GM20000 (cell line): ENCODE measurements at regions not wholly inside any gene's neighbourhood (a gene's known extent, or its start where the extent isn't known, plus 50 kb on each side); places are given as distances from the start of the nearest gene placed in this dataset.

Source experiments
- DNase-seq: peaks from one replicate; pipeline ENCODE4 v3.0.0; 2012; ENCODE audit warnings: low spot score
- TF ChIP-seq, protein P1 (sequence below): IDR thresholded peaks from 2 replicates; pipeline ENCODE4 v1.5.1; 2012; ENCODE audit warnings: mild to moderate bottlenecking, control low read depth; ENCODE audit errors: extremely low read depth, missing control alignments

DNA sequence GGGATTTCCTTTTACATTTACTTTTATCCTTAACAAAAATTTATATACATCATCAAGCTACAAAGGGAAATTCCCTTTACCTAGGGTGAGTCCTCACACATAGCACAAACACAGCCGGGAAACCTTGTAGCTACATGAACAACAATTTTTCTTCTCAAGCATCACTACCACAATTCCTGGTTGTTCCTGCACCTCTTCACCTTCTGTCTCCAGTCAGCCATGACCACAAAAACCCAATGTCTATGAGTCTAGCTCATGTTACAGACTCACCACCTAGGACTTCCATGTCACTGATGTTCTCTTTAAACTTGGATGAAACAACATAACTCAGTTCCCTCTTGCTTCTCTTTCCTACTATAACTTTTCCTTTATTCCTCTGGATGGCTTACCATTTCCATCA, 460.4 kb downstream of the MBD2 start:
- DNase-seq = no peak
- TF ChIP-seq, protein P1, sequence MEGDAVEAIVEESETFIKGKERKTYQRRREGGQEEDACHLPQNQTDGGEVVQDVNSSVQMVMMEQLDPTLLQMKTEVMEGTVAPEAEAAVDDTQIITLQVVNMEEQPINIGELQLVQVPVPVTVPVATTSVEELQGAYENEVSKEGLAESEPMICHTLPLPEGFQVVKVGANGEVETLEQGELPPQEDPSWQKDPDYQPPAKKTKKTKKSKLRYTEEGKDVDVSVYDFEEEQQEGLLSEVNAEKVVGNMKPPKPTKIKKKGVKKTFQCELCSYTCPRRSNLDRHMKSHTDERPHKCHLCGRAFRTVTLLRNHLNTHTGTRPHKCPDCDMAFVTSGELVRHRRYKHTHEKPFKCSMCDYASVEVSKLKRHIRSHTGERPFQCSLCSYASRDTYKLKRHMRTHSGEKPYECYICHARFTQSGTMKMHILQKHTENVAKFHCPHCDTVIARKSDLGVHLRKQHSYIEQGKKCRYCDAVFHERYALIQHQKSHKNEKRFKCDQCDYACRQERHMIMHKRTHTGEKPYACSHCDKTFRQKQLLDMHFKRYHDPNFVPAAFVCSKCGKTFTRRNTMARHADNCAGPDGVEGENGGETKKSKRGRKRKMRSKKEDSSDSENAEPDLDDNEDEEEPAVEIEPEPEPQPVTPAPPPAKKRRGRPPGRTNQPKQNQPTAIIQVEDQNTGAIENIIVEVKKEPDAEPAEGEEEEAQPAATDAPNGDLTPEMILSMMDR = no peak

DNA sequence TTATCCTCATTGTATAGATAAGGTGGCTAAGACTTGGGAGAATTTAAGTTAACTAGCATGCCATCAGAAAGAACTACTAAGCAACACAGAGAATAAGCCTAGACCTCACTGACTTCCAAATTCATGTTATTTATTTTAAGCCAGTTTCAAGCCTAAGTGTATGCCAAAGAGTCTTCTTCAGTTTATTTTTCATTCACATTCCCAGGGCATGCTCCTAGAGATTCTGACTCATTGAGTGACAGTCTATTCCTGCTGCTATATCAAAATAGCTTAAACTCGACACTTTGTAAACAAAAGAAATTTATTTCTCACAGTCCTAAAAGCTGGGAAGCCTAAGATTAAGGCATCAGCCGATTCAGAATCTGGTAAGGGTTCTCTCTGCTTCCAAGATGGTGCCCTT, 467.1 kb downstream of the MBD2 start:
- TF ChIP-seq, protein P1 = no peak
- DNase-seq = no peak

DNA sequence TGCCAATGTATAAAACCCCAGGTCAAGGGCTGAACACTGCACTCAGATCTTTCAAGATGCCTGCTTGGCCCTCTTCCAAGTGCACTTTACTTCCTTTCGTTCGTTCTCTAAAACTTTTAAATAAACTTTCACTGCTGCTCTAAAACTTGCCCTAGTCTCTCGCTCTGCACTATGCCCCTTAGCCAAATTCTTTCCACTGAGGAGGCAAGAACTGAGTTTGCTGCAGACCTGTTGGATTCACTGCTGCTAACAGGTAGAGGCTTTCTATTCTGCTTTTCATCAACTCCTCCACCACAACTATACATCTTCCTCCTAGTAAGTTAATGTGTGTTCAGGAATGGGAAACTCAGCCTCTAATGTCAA, 467.9 kb downstream of the MBD2 start:
- no peak for DNase-seq

DNA sequence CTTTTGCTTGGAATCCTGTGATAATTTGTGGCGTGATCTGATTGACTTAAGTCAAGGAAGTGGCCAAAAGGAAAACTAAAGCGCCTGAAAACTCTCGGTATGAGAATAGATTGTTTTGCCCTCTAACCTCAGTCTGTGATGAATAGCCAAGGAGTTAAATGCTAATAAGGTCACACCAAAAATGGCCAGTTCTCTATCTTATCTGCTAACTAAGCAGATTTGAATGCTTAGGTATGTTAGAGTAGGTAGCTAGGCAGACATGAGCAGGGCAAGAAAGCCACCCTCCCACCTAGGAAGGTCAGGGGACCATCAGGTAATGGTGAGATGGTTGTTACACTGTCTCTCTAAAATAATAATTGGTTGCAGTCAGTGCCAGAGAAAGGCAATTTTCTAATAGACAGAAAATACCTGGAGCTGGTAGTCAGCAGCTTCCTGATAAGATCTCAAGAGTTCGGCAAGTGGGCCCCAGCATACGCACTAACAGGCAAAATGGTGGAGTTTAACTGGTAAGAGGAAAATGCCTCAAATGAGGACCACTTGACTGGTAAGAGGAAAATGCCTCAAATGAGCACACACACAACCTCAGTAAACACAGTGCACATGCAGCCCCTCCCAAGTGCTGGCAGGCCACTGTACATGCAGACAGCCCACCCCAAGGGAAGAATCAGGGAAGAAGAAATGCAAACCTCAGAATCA, 468.4 kb downstream of the MBD2 start:
- TF ChIP-seq, protein P1 = no peak
- DNase-seq = no peak

More for the DNA sequence above, 467.9 kb downstream of the MBD2 start:
- TF ChIP-seq, protein P1 = no peak

DNA sequence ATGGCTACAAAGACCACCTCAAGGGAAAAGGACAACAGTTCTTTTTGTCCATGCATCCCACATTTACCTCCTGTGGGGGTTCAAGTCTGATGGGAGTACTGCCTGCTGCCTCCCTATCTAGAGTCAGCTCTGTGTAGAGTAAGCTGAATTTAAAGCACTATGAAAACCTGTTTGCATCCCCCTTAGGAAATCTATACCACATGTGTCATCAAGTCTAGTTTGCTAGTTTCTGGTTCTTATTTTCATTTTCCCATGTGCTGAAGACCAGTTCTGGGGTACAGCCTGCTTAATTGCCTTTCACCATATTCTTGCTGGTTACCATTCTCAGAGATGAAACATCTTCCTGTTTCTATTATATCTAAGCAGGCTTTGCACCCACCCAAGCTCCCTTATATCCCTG, 470.3 kb downstream of the MBD2 start:
- TF ChIP-seq, protein P1 = no peak
- no peak for DNase-seq

DNA sequence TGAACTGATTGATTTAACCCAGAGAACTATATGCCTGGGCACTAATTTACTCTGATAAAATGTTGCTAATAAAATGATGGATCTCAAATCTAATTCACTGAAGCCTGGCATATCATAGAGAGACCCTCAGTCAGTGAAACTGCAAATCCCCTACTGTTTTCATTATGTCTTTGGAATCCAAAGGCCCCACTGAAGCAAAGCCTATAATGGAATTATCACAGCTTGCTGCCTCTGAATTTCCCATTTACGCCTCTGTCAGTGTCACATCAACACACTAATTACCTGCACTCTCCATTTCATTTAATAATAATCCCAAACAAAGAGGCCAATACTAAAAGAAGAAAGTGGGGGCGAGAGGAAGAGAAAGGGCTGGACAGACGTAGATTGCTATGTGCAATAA, 470.9 kb downstream of the MBD2 start:
- DNase-seq = no peak
- TF ChIP-seq, protein P1 = no peak

DNA sequence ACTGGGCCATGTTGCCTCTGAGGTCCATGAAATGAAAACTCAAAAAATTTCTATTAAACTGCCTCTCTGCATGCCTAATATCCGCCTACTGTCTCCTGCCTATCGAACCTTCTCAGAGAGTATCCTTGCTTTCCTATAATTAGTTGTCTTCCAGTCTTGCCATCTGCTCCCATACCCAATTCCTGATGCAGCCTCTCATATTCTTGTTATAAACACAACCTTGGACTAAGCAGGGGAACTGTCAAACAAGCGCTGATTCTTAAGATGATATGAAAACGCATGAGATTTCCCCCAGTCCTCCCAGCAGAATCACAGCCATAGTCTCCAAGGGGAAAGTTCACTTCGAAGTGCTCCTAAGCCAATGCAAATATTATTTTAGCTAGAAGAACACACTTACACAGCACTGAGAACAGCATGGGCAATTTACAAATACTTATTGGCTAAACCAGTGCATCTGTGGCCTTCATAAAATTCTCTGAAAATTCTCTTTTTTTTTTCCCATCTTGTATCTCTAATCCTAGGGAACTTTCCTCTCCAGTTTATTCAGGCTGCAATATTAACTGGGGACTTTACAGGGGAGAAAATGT, 471.6 kb downstream of the MBD2 start:
- DNase-seq = no peak
- TF ChIP-seq, protein P1 = no peak
